SJSA1 (cell line): ENCODE measurements at regions not wholly inside any gene's neighbourhood (a gene's known extent, or its start where the extent isn't known, plus 50 kb on each side); places are given as distances from the start of the nearest gene placed in this dataset.

Experiments
- DNase-seq, 2 experiments: peaks; one replicate each; pipeline ENCODE4 v3.0.0-alpha.2; 2015 to 2020; ENCODE audit warnings: low spot score in 2 of 2, low read depth in 1 of 2
- H3K27ac ChIP-seq: fragments of 250-450 bp; sonication (Bioruptor Pico); 2 replicates; pipeline ENCODE4 v1.5.1; 2020; ENCODE audit warnings: mild to moderate bottlenecking, moderate library complexity
- H3K27me3 ChIP-seq: fragments of 250-450 bp; sonication (Bioruptor Pico); replicated peaks from 2 replicates; pipeline ENCODE4 v1.5.1; 2020; ENCODE audit warnings: mild to moderate bottlenecking, moderate library complexity
- H3K36me3 ChIP-seq: fragments of 250-450 bp; sonication (Bioruptor Pico); 2 replicates; pipeline ENCODE4 v1.5.1; 2020; ENCODE audit warnings: mild to moderate bottlenecking
- H3K4me1 ChIP-seq: fragments of 250-450 bp; sonication (Bioruptor Pico); replicated peaks from 2 replicates; pipeline ENCODE4 v1.6.1; 2021; ENCODE audit warnings: mild to moderate bottlenecking
- H3K4me3 ChIP-seq: fragments of 250-450 bp; sonication (Bioruptor Pico); 2 replicates; pipeline ENCODE4 v1.5.1; 2020; ENCODE audit warnings: mild to moderate bottlenecking
- H3K9me3 ChIP-seq: fragments of 250-450 bp; sonication (Bioruptor Pico); replicated peaks from 2 replicates; pipeline ENCODE4 v1.5.1; 2020; ENCODE audit warnings: mild to moderate bottlenecking

- Histone ChIP-seq H3K4me1 (no peaks in the 10 kb centered on the region), H3K9me3 (no peaks in the 10 kb centered on the region), H3K4me3 (no peak overlapping the region), H3K27me3 (no peaks in the 10 kb centered on the region), H3K36me3 (no peaks in the 10 kb centered on the region), H3K27ac (no peak overlapping the region)
- DNase-seq = no peak
Observed at GRCh38 chr2:34995196-34995595, 1360.4 kb upstream of the CRIM1 start.

DNA sequence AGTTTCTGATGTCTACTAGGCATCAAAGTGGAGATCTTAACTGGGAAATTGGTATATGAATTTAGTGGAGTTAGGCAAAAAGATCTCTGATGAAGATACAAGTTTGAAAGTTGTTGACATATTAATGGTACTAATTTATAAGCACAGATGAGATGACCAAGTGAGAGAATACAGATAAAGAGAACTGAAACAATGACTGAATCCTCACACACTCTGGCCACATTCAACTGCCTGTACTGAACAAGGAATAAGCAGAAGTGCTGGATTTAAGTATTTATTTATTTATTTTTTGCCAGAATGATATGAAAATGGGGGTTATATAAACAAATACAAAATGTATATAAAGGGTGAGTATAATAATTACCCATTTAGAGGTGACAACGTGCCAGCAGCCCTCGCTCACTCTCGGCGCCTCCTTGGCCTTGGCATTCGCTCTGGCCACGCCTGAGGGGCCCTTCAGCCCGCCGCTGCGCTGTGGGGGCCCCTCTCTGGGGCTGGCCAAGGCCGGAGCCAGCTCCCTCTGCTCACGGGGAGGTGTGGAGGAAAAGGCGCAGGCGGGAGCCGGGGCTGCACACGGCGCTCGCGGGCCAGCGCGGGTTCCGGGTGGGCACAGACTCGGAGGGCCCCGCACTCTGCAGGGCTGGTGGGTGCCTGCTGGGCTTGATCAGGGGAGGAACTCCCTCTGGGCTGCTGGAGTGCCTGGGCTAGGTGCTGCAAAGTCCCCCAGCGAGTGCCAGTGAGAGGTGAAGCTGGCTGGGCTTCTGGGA, 1363.9 kb upstream of the CRIM1 start:
- no peak overlapping the region for H3K27ac ChIP-seq
- no peaks in the 10 kb centered on the region for H3K4me1 ChIP-seq
- no peaks in the 10 kb centered on the region for H3K27me3 ChIP-seq
- H3K4me3 ChIP-seq = no peak overlapping the region
- H3K36me3 ChIP-seq = no peaks in the 10 kb centered on the region
- DNase-seq = no peak
- no peaks in the 10 kb centered on the region; the same call in 1 of the 2 replicates for H3K9me3 ChIP-seq

- Histone ChIP-seq H3K4me3 (no peak overlapping the region), H3K27me3 (no peaks in the 10 kb centered on the region), H3K36me3 (no peaks in the 10 kb centered on the region), H3K9me3 (peaks cover 4% of the 10 kb centered on the region), H3K27ac (no peak overlapping the region), H3K4me1 (no peaks in the 10 kb centered on the region)
- DNase-seq = no peak
Observed at GRCh38 chr2:34985474-34985873, 1370.1 kb upstream of the CRIM1 start.

GRCh38 chr2:34980689-34981088, 1374.9 kb upstream of the CRIM1 start:
- H3K27me3 ChIP-seq = no peaks in the 10 kb centered on the region
- no peaks in the 10 kb centered on the region for H3K36me3 ChIP-seq
- no peak overlapping the region for H3K27ac ChIP-seq
- peaks cover 4% of the 10 kb centered on the region; the same call in 1 of the 2 replicates for H3K9me3 ChIP-seq
- DNase-seq = no peak
- H3K4me3 ChIP-seq = no peak overlapping the region
- no peaks in the 10 kb centered on the region for H3K4me1 ChIP-seq

DNA sequence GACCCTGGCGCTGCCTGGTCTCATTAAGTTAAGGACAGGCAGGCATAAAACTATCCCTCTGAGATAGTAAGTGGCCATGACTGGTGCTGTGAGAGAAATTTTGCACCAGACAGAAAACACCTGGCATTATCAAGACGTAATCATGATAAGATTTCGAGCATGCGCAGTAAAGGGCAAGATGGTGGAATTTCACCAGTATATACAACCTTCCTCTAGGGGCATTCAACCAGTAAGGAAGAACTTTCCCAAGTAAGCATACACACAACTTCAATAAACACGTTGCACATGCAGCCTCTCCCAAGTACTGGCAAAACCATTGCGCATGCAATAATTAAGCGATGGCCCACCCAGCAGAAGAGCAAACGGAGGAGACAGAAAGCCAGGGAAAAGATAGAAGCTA, 1376.4 kb upstream of the CRIM1 start:
- no peaks in the 10 kb centered on the region for H3K27me3 ChIP-seq
- DNase-seq = no peak

GRCh38 chr2:34961822-34962221, 1362.7 kb upstream of the FAM98A start:
- no peaks in the 10 kb centered on the region for H3K36me3 ChIP-seq
- H3K27ac ChIP-seq = no peak overlapping the region
- no peak for DNase-seq
- H3K4me1 ChIP-seq = no peaks in the 10 kb centered on the region; the same call in 1 of the 2 replicates
- H3K27me3 ChIP-seq = no peaks in the 10 kb centered on the region
- H3K9me3 ChIP-seq = peaks cover 4% of the 10 kb centered on the region; the same call in 1 of the 2 replicates
- H3K4me3 ChIP-seq = no peak overlapping the region

More for the DNA sequence above, 1376.4 kb upstream of the CRIM1 start:
- Histone ChIP-seq H3K4me1 (no peaks in the 10 kb centered on the region), H3K4me3 (no peak overlapping the region), H3K27ac (no peak overlapping the region), H3K36me3 (no peaks in the 10 kb centered on the region), H3K9me3 (peaks cover 2% of the 10 kb centered on the region)

DNA sequence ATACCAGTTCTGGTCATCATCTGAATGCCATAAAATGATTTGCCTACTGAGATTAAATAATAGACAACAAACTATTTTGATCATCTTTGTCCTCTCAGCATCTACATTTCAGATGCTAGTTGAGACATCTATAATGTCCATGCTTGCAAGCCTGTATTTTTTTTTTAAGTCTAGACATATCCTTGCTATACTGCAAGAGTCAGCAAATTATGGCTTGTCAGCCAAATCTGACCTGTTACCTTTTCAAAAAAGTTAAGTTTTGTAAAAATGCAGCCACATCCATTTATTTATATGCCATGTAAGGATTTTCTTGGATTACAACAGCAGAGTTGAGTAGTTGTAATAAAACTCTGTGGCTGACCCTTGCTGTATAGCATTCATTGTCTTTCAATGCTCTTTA, 1355.7 kb upstream of the FAM98A start:
- Histone ChIP-seq H3K27ac (no peak overlapping the region), H3K4me3 (no peak overlapping the region), H3K36me3 (no peaks in the 10 kb centered on the region), H3K9me3 (no peaks in the 10 kb centered on the region), H3K4me1 (no peaks in the 10 kb centered on the region; the same call in 1 of the 2 replicates), H3K27me3 (no peaks in the 10 kb centered on the region)
- DNase-seq = no peak

GRCh38 chr2:34950797-34951196, 1351.7 kb upstream of the FAM98A start:
- H3K9me3 ChIP-seq = no peaks in the 10 kb centered on the region; the same call in 1 of the 2 replicates
- H3K4me3 ChIP-seq = no peak overlapping the region
- H3K4me1 ChIP-seq = no peaks in the 10 kb centered on the region
- no peaks in the 10 kb centered on the region for H3K27me3 ChIP-seq
- no peak for DNase-seq
- no peak overlapping the region for H3K27ac ChIP-seq
- H3K36me3 ChIP-seq = no peaks in the 10 kb centered on the region

DNA sequence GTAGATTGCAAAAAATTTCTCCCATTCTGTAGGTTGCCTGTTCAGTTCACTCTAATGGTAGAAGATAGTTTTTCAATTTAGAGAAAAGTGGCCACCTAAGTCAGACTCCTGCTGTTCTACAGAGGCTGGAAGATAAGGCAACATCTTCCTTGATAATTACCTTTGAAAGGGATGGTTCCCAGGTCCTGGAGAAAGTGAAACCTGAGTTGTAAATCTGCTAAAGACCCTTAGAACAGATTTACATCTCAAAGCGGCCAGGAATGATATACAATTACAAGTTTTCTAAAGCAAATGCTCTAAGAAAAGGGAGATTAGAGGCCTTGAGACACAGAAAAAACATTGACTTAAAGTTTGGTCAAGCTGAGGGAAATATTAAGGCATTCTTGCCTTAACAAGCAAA, 1350.2 kb upstream of the FAM98A start:
- H3K27ac ChIP-seq = no peak overlapping the region
- H3K27me3 ChIP-seq = no peaks in the 10 kb centered on the region
- H3K9me3 ChIP-seq = no peaks in the 10 kb centered on the region; the same call in 1 of the 2 replicates
- H3K4me3 ChIP-seq = no peak overlapping the region
- no peaks in the 10 kb centered on the region for H3K36me3 ChIP-seq
- DNase-seq = no peak
- no peaks in the 10 kb centered on the region for H3K4me1 ChIP-seq

GRCh38 chr2:34936089-34936488, 1337.0 kb upstream of the FAM98A start:
- Histone ChIP-seq H3K36me3 (no peaks in the 10 kb centered on the region), H3K4me3 (no peak overlapping the region)

DNA sequence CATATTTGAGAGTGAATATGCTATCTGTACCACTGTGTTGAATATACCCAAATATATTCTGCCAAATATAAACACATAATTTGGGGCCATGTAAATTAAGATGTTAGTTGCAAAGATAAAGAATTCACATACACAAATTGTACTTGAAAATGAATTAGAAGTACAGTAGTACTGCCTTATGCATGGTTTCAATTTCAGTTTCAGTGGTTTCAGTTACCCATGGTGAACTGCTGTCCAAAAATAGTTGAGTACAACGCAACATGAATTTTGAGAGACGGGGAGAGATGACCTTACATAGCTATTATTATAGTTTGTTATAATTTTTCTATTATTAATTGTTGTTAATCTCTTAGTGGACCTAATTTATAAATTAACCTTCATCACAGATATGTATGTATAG, 1313.0 kb upstream of the FAM98A start:
- Histone ChIP-seq H3K36me3 (no peaks in the 10 kb centered on the region), H3K4me3 (no peak overlapping the region)

More at GRCh38 chr2:34936089-34936488, 1337.0 kb upstream of the FAM98A start:
- no peaks in the 10 kb centered on the region for H3K4me1 ChIP-seq
- no peak for DNase-seq
- no peak overlapping the region for H3K27ac ChIP-seq
- H3K27me3 ChIP-seq = no peaks in the 10 kb centered on the region
- H3K9me3 ChIP-seq = peaks cover 2% of the 10 kb centered on the region; the same call in 1 of the 2 replicates

DNA sequence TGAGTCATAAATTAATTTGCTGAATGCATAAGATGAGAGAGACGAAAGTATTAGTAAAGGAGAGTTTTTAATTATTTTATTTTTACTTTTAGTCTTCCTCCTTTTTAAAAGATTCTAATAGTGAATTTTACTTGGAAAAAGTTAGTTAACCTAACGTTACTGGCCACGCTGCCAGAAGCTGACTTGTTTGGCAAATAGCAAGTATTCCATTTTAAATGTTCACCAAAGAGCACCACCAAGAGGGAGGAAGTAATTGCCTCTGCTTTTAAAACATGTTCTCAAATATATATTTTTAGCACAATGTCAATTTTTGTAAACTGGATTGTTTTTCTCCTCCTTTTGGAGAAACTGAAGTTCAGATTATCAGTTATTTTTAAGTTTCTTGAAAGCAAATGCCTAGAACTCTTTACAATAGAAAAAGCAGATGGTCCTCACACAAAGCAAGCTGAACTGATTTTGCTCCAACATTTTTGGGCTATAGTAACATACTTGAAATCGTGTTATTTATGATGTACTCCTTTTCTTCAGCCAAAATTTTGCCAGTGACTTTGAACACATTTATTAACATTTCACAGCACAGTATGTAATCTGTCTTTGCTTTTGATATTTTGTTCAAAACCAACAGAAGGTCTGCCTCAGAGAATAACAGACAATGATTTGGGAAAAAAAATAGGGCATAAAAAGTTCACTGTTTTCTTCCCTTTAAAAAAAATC, 1311.0 kb upstream of the FAM98A start:
- Histone ChIP-seq H3K4me3 (no peak overlapping the region), H3K36me3 (no peaks in the 10 kb centered on the region), H3K27me3 (no peaks in the 10 kb centered on the region), H3K4me1 (no peaks in the 10 kb centered on the region), H3K27ac (no peak overlapping the region), H3K9me3 (no peaks in the 10 kb centered on the region; the same call in 1 of the 2 replicates)
- DNase-seq = no peak

More for the DNA sequence above, 1313.0 kb upstream of the FAM98A start:
- no peak for DNase-seq
- H3K9me3 ChIP-seq = no peaks in the 10 kb centered on the region; the same call in 1 of the 2 replicates
- no peak overlapping the region for H3K27ac ChIP-seq
- H3K4me1 ChIP-seq = no peaks in the 10 kb centered on the region
- H3K27me3 ChIP-seq = no peaks in the 10 kb centered on the region

- H3K4me1 ChIP-seq = no peaks in the 10 kb centered on the region
- H3K27me3 ChIP-seq = no peaks in the 10 kb centered on the region
- no peaks in the 10 kb centered on the region for H3K36me3 ChIP-seq
- H3K27ac ChIP-seq = no peak overlapping the region
- no peak overlapping the region for H3K4me3 ChIP-seq
- DNase-seq = no peak
- H3K9me3 ChIP-seq = no peaks in the 10 kb centered on the region; the same call in 1 of the 2 replicates
Observed at GRCh38 chr2:34907812-34908211, 1308.7 kb upstream of the FAM98A start.

- Histone ChIP-seq H3K36me3 (no peaks in the 10 kb centered on the region), H3K27me3 (no peaks in the 10 kb centered on the region), H3K4me1 (no peaks in the 10 kb centered on the region), H3K27ac (no peak overlapping the region), H3K9me3 (no peaks in the 10 kb centered on the region), H3K4me3 (no peak overlapping the region)
- DNase-seq = no peak
Observed at GRCh38 chr2:34901739-34902138, 1302.6 kb upstream of the FAM98A start.
